ENCODE measurements at regions not wholly inside any gene's neighbourhood (a gene's known extent, or its start where the extent isn't known, plus 50 kb on each side); places are given as distances from the start of the nearest gene placed in this dataset.

DNA sequence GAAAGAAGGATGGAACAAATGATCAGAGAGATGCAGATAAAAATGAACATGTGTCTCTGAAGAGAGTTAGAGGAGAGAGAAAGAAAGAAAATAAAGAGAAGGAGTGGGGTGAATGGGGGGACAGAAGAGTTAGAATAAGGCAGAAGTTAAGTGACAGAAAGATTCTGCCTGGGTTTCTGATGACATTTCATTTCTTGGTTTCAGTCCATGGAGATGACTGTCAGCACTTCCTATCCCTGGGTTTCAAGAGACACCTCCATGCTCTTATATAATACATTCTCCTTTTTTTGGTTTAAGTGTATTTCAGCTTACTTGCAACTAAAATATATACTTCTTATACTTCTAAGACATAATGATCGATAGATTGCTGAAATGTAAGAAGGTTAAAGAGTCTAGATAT is 213.0 kb upstream of the IL12B start:
- no peak for TF ChIP-seq TAF1 (IDR thresholded peaks at IDR 0.05; ENCODE audit: borderline replicate concordance, low read depth, low read length)
- TF ChIP-seq GABPA (IDR thresholded peaks at IDR 0.05; ENCODE audit: low read depth), result no peak
- TF ChIP-seq CTCF (IDR thresholded peaks at IDR 0.05 in 2 of 3, conservative IDR thresholded peaks at IDR 0.05 in 1 of 3; ENCODE audit: control insufficient read depth in 2 of 3, extremely low read depth in 1 of 3, insufficient read depth in 1 of 3, low read depth in 3 of 3, low read length in 3 of 3), result no peak
- no peak for TF ChIP-seq FOXM1 (IDR thresholded peaks at IDR 0.05; ENCODE audit: low read depth, low read length)
- TF ChIP-seq USF1 (IDR thresholded peaks at IDR 0.05; ENCODE audit: borderline replicate concordance, extremely low read length, insufficient read depth, low read depth, low read length), result no peak
- no peak for TF ChIP-seq MAX (IDR thresholded peaks at IDR 0.05; ENCODE audit: low read depth, low read length)
- no peak for TF ChIP-seq SP1 (IDR thresholded peaks at IDR 0.05; ENCODE audit: low read depth, low read length)
- no peak for TF ChIP-seq MEF2A (IDR thresholded peaks at IDR 0.05; ENCODE audit: insufficient read depth, low read depth, low read length)
- no peak for TF ChIP-seq ZBTB40 (IDR thresholded peaks at IDR 0.05; ENCODE audit: borderline replicate concordance)
- no peak for TF ChIP-seq RAD21 (IDR thresholded peaks at IDR 0.05; ENCODE audit: insufficient read depth, low read depth, low read length)

Data from GM12878 (cell line).